ENCODE measurements at regions not wholly inside any gene's neighbourhood (a gene's known extent, or its start where the extent isn't known, plus 50 kb on each side); places are given as distances from the start of the nearest gene placed in this dataset.

DNA sequence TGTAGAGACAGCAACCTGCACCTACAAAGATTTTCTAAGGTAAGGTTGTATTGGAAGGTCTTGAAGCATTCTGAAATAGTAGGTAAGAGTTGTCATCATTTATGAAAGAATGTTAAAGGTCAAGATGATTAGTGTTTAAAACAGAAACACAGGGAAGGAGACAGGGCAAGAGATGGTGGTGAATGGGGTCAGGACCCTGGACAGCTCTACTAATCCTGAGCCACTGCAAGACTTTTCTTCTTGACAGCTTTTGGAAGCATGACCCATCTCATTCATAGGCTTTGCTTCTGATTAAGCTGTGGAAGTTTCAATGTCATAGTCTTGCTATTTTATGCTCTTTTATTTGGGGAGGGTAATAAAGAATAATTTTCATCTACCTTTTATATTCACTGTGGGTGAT lies 75.5 kb upstream of the CAND1 start:
- TF ChIP-seq, protein P1, sequence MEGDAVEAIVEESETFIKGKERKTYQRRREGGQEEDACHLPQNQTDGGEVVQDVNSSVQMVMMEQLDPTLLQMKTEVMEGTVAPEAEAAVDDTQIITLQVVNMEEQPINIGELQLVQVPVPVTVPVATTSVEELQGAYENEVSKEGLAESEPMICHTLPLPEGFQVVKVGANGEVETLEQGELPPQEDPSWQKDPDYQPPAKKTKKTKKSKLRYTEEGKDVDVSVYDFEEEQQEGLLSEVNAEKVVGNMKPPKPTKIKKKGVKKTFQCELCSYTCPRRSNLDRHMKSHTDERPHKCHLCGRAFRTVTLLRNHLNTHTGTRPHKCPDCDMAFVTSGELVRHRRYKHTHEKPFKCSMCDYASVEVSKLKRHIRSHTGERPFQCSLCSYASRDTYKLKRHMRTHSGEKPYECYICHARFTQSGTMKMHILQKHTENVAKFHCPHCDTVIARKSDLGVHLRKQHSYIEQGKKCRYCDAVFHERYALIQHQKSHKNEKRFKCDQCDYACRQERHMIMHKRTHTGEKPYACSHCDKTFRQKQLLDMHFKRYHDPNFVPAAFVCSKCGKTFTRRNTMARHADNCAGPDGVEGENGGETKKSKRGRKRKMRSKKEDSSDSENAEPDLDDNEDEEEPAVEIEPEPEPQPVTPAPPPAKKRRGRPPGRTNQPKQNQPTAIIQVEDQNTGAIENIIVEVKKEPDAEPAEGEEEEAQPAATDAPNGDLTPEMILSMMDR (IDR thresholded peaks at IDR 0.05): no peak
- DNase-seq (no peak), ATAC-seq (peak in 1 of 4 donors; percentile 59), FAIRE-seq (no peak)
- no peaks in the 10 kb centered on the region for H3K9me3 ChIP-seq
- H3K27ac ChIP-seq: no peak overlapping the region
- H3K27me3 ChIP-seq: peaks cover 0 to 4% (median 0%) of the 10 kb centered on the region in 4 donors
- H3K4me3 ChIP-seq: no peak overlapping the region
- intact Hi-C loops (cut with DNase I): no loop called here
- H3K4me1 ChIP-seq: no peaks in the 10 kb centered on the region
- no peaks in the 10 kb centered on the region for H3K36me3 ChIP-seq

DNA sequence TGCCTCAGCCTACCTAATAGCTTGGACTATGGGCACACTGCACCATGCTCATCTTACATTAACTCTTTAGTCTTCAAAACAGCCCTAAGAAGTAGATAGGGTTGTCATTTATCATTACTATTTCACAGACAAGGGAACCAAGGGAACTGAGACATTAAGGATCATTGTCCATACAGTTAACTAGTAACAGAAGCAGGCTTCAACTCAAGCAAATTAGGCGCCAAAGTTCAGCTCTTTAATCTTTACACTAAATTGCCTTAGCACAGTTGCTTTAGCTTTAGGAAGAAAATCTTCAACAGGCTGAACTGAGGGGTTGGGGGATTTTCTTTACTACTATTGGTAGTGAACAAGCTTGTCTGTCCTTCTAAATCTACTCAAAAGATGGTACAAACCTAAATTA lies 68.8 kb upstream of the CAND1 start:
- Histone ChIP-seq H3K4me1 (peaks cover 0 to 8% (median 0%) of the 10 kb centered on the region in 3 donors), H3K27me3 (peaks cover 0 to under 1% (median 0%) of the 10 kb centered on the region in 4 donors), H3K4me3 (no peak overlapping the region), H3K36me3 (no peaks in the 10 kb centered on the region), H3K27ac (no peak overlapping the region), H3K9me3 (no peaks in the 10 kb centered on the region)
- DNase-seq (no peak), ATAC-seq (no peak), FAIRE-seq (no peak)
- intact Hi-C loops (cut with DNase I): no loop called here
- 1 to 20% methylated on average over 1 of the region's 1 CpG for WGBS, 2 donors
- TF ChIP-seq, protein P1 (IDR thresholded peaks at IDR 0.05): no peak

DNA sequence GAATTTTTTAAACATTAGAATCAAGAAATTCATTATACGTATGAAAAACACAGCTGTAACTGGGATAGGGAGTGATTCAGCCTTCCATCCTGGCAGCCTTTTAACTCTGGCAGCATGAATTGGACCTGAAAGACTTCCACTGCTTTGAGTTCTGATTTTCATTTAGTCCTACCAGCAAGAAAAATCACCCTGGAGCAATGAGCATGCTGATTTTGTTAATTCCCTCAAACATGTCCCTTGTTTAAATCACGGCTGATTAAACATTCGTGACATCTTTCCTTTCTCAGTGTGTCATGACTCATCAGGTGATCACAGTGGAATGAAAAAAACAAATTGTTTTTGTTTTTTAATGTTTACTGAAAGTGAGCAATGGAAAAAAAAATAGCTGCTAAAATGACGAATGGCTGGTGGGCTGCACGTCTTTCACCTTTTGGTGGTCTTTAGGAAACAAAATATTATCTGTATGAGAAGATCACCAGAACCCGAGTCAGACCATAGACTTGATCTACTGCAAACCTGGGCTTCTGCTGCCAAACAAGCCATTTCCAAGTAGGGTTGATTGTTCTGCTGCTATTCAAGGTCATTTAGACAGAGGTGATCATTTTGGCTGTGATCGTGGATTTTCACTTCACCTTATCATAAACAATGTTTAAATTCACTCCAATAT lies 67.0 kb upstream of the CAND1 start:
- intact Hi-C loops (cut with DNase I): no loop called here
- Histone ChIP-seq H3K4me3 (no peak overlapping the region), H3K36me3 (no peaks in the 10 kb centered on the region), H3K9me3 (no peaks in the 10 kb centered on the region), H3K4me1 (peaks cover 0 to 8% (median 0%) of the 10 kb centered on the region in 3 donors), H3K27me3 (peaks cover 0 to 7% (median 0%) of the 10 kb centered on the region in 4 donors), H3K27ac (no peak overlapping the region)
- FAIRE-seq: no peak
- TF ChIP-seq, protein P1 (IDR thresholded peaks at IDR 0.05): no peak
- no peak for ATAC-seq
- no peak for DNase-seq
- 31 to 35% methylated on average over 7 of the region's 7 CpGs for WGBS, 2 donors

DNA sequence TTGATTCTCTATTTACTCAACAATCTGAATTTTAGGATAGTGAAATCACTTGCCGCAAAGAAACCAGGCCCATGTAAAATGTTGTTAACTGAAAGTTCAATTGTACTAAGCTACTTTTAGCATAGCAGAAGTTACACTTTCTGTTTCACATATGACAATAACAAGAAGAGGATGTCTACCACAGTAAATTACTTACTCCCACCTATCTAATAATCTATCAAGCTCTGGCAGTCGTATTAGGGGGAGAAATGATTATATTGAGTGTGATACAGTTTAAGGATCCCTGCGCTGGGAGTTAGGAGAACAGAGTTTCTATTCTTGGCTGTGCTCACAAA lies 66.5 kb upstream of the CAND1 start:
- no peak for DNase-seq
- TF ChIP-seq, protein P1 (IDR thresholded peaks at IDR 0.05): no peak

DNA sequence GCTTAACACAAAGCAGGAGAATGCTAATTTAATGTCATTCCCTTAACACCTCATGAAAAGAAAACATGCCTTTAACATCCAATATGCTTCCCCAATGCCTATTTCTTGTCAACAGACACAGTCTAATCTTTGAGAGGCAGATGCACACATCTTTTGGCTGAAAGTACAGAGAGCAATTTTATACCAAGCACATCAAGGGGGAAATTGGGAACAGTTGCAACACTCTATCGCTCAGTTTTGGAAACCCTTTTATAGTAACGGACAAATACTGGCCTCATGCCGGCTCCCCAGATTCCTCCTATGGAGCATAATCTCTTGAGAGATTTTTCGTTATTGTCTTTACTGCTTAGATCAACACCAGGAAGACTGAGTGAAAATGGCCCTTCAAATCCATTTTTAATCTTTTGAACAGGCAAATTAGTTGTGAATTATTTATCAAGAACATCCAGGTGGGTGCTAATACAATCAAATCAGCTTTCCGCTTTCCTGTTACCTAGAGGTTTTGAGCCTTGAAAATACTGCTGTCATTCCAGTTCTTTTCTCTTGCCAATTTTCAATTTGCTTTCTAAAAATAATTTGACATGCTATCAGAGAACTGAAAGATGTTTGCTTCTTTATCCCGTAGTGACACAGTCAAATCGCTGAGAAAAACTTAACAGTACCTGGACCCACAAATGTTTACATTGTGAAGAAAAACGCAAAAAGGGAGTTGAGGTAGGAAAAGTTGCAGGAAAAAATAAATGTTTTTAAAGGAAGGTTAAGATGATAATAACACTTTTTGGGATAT lies 60.7 kb upstream of the CAND1 start:
- H3K27ac ChIP-seq: no peak overlapping the region
- H3K9me3 ChIP-seq: no peaks in the 10 kb centered on the region
- no peak for FAIRE-seq
- H3K4me3 ChIP-seq: no peak overlapping the region
- DNase-seq: no peak
- ATAC-seq: no peak
- H3K4me1 ChIP-seq: no peaks in the 10 kb centered on the region
- WGBS, 2 donors: 27 to 34% methylated on average over 8 of the region's 8 CpGs
- peaks cover 0 to 7% (median 0%) of the 10 kb centered on the region in 4 donors for H3K27me3 ChIP-seq
- intact Hi-C loops (cut with DNase I): no loop called here
- TF ChIP-seq, protein P1 (IDR thresholded peaks at IDR 0.05): no peak
- H3K36me3 ChIP-seq: no peaks in the 10 kb centered on the region

More for the DNA sequence above, 66.5 kb upstream of the CAND1 start:
- no peak for ATAC-seq
- no peak overlapping the region for H3K4me3 ChIP-seq
- H3K9me3 ChIP-seq: no peaks in the 10 kb centered on the region
- H3K27ac ChIP-seq: no peak overlapping the region
- intact Hi-C loops (cut with DNase I): no loop called here
- FAIRE-seq: no peak
- H3K27me3 ChIP-seq: peaks cover 0 to 7% (median 0%) of the 10 kb centered on the region in 4 donors
- H3K36me3 ChIP-seq: no peaks in the 10 kb centered on the region
- peaks cover 0 to 8% (median 0%) of the 10 kb centered on the region in 3 donors for H3K4me1 ChIP-seq
- 23 to 25% methylated on average over 3 of the region's 3 CpGs for WGBS, 2 donors
